Tibial nerve (tissue), 4 donors: ENCODE measurements at regions not wholly inside any gene's neighbourhood (a gene's known extent, or its start where the extent isn't known, plus 50 kb on each side); places are given as distances from the start of the nearest gene placed in this dataset.

Source experiments
- DNase-seq, 2 donors: peaks; one replicate each; pipeline ENCODE4 v3.0.0-alpha.2; 2019; ENCODE audit warnings: low spot score in 2 of 2
- H3K27ac ChIP-seq, 4 donors: fragments of 200-600 bp; sonication (generic) in 3 of 4; one replicate each; pipeline ENCODE4 v1.5.1; 2017 to 2019; ENCODE audit warnings: mild to moderate bottlenecking in 1 of 4
- H3K27me3 ChIP-seq, 2 donors: fragments of 200-600 bp; sonication (generic) in 1 of 2; one replicate each; pipeline versions ENCODE4 v1.5.1 to v1.6.0; 2017 to 2019
- H3K36me3 ChIP-seq, 3 donors: fragments of 200-600 bp; sonication (generic); one replicate each; pipeline ENCODE4 v1.5.1; 2018 to 2019
- H3K4me1 ChIP-seq, 4 donors: fragments of 200-600 bp; sonication (generic) in 3 of 4; one replicate each; pipeline ENCODE4 v1.5.1; 2017 to 2019
- H3K4me3 ChIP-seq, 4 donors: fragments of 200-600 bp; sonication (generic) in 3 of 4; one replicate each; pipeline ENCODE4 v1.5.1; 2017 to 2019; ENCODE audit warnings: mild to moderate bottlenecking in 1 of 4, moderate library complexity in 1 of 4
- H3K9me3 ChIP-seq, 4 donors: fragments of 200-600 bp; sonication (generic) in 3 of 4; one replicate each; pipeline ENCODE4 v1.5.1; 2017 to 2019
- EP300 ChIP-seq, 2 donors: sonication (generic); formaldehyde crosslinking; IDR thresholded peaks; one replicate each; pipeline ENCODE4 v1.6.1; 2017; ENCODE audit warnings: antibody characterized with exemption in 2 of 2, mild to moderate bottlenecking in 1 of 2
- POLR2A ChIP-seq, 2 donors: fragments of 450-650 bp; IDR thresholded peaks; one replicate each; pipeline ENCODE4 v1.6.1; 2017; ENCODE audit warnings: antibody characterized with exemption in 2 of 2, mild to moderate bottlenecking in 2 of 2, moderate library complexity in 2 of 2
- WGBS, 2 donors: methylation state at CpG; one replicate each; pipeline ENCODE4 v1.1.5; 2018; 5-methylcytosine and 5-hydroxymethylcytosine counted together
- TF ChIP-seq, protein P1 (sequence below), 5 experiments: fragments of 200-600 bp in 3 of 5; fragments of 450-650 bp in 2 of 5; sonication (generic) in 3 of 5; IDR thresholded peaks; one replicate each; pipeline ENCODE4 v1.5.1; 2016 to 2019; ENCODE audit warnings: antibody characterized with exemption in 5 of 5, mild to moderate bottlenecking in 3 of 5, moderate library complexity in 2 of 5

DNA sequence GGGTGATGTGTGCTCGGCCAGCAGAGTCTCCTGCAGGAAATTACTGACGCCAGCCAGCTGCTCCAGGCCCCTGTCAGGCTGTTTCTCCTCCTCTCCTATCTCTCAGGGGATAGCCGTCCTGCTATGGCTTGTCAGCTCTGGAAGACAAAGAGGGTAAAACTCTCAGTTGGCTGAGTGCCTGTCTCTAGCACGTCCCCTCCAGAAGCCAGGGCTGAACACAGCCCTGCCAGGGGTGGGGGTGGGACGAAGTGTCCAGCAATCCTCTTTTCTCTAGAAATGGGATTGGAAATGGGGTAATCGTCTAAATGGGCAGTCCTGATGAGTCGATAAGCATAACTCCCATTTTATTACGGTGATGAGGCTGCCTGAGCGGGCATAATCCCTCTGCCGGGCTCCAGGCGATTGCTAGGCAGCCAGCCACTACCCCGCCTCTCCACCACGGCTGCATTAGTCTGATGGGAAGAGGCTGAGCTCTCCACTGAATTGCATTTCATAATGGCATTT lies 89.1 kb upstream of the GNAO1 start:
- Histone ChIP-seq H3K4me1 (peaks cover 0 to 13% (median 0%) of the 10 kb centered on the region in 4 donors), H3K27ac (peak overlapping the region in 1 of 4 donors; percentile 20), H3K9me3 (no peaks in the 10 kb centered on the region), H3K4me3 (peak overlapping the region in 1 of 4 donors; percentile 24), H3K36me3 (no peaks in the 10 kb centered on the region), H3K27me3 (no peaks in the 10 kb centered on the region)
- TF ChIP-seq POLR2A (IDR thresholded peaks at IDR 0.05): no peak
- no peak for TF ChIP-seq EP300 (IDR thresholded peaks at IDR 0.05)
- TF ChIP-seq, protein P1, sequence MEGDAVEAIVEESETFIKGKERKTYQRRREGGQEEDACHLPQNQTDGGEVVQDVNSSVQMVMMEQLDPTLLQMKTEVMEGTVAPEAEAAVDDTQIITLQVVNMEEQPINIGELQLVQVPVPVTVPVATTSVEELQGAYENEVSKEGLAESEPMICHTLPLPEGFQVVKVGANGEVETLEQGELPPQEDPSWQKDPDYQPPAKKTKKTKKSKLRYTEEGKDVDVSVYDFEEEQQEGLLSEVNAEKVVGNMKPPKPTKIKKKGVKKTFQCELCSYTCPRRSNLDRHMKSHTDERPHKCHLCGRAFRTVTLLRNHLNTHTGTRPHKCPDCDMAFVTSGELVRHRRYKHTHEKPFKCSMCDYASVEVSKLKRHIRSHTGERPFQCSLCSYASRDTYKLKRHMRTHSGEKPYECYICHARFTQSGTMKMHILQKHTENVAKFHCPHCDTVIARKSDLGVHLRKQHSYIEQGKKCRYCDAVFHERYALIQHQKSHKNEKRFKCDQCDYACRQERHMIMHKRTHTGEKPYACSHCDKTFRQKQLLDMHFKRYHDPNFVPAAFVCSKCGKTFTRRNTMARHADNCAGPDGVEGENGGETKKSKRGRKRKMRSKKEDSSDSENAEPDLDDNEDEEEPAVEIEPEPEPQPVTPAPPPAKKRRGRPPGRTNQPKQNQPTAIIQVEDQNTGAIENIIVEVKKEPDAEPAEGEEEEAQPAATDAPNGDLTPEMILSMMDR (IDR thresholded peaks at IDR 0.05): no peak
- 40 to 44% methylated on average over 13 of the region's 13 CpGs for WGBS, 2 donors
- no peak for DNase-seq

DNA sequence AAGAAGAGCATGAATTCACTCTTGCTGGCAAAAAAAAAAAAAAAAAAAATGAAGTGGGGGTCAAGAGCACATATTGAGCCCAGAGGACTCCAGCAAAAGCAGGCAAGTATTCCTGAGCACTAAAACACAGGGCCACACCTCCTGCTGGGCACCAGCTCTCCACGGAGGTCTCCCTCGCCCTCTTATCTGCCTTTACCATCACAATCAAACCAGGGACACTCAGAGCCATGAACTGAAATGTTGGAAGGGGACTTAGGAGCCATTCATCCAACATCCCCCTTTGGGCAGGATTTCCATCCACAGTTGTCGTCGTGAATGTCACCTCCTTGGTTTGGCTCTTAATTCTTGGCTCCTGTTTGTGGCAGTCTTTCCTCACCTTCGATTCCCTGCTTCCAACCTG lies 89.8 kb upstream of the GNAO1 start:
- TF ChIP-seq POLR2A (IDR thresholded peaks at IDR 0.05): no peak
- TF ChIP-seq, protein P1 (IDR thresholded peaks at IDR 0.05): no peak
- TF ChIP-seq EP300 (IDR thresholded peaks at IDR 0.05): no peak
- no peak overlapping the region for H3K4me3 ChIP-seq
- H3K4me1 ChIP-seq: peaks cover 0 to 13% (median 0%) of the 10 kb centered on the region in 4 donors
- no peak overlapping the region for H3K27ac ChIP-seq
- WGBS, 2 donors: 67 to 75% methylated on average over 5 of the region's 5 CpGs
- no peaks in the 10 kb centered on the region for H3K27me3 ChIP-seq
- no peaks in the 10 kb centered on the region for H3K36me3 ChIP-seq
- no peak for DNase-seq
- H3K9me3 ChIP-seq: no peaks in the 10 kb centered on the region

DNA sequence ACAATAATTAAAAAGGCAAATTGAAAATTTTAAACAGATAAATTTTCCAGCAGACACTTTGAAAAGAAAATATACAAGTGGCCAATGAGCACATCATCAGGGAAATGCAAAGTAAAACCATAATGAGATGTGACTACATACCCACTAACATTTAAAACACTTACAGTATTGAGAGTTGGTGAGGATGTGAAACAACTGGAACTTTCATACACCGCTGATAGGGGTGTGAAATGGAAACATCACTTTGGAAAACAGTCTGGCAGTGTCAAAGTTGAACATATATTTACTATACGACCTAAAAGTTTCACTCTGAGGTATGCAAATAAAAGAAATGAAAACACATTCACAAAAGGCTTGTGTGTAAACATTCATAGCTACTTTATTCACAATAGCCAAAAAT lies 94.0 kb upstream of the GNAO1 start:
- Histone ChIP-seq H3K4me1 (peaks cover 0 to 9% (median 0%) of the 10 kb centered on the region in 4 donors), H3K27me3 (no peaks in the 10 kb centered on the region), H3K4me3 (no peak overlapping the region), H3K27ac (no peak overlapping the region), H3K9me3 (no peaks in the 10 kb centered on the region), H3K36me3 (no peaks in the 10 kb centered on the region)
- DNase-seq: no peak
- TF ChIP-seq POLR2A (IDR thresholded peaks at IDR 0.05): no peak
- TF ChIP-seq EP300 (IDR thresholded peaks at IDR 0.05): no peak
- TF ChIP-seq, protein P1 (IDR thresholded peaks at IDR 0.05): no peak
- 34 to 48% methylated on average over 2 of the region's 2 CpGs for whole genome bisulfite sequencing, 2 donors

DNA sequence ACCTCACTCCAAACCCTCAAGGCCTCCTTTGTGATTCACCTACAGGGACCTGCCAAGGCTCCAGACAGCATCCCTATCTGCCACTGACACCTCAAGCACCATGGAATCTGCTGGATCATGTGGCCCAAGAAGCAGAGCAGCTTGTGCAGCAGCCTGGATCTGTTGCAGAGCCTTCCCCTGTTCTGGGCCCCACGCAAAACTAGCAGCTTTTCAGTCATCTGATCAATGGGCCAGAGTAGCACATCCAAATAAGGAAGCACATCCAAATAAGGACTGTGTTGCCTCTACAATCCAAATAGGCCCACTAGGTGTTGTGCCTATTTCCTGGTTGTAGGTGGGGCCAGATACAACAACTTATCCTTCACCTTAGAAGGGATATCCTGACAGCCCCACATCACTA lies 97.1 kb upstream of the GNAO1 start:
- TF ChIP-seq, protein P1 (IDR thresholded peaks at IDR 0.05): no peak
- no peak for TF ChIP-seq POLR2A (IDR thresholded peaks at IDR 0.05)
- TF ChIP-seq EP300 (IDR thresholded peaks at IDR 0.05): no peak
- WGBS, 2 donors: 50 to 77% methylated on average over 1 of the region's 1 CpG
- Histone ChIP-seq H3K4me1 (no peaks in the 10 kb centered on the region), H3K4me3 (no peak overlapping the region), H3K36me3 (no peaks in the 10 kb centered on the region), H3K27me3 (no peaks in the 10 kb centered on the region), H3K27ac (no peak overlapping the region), H3K9me3 (no peaks in the 10 kb centered on the region)
- no peak for DNase-seq

DNA sequence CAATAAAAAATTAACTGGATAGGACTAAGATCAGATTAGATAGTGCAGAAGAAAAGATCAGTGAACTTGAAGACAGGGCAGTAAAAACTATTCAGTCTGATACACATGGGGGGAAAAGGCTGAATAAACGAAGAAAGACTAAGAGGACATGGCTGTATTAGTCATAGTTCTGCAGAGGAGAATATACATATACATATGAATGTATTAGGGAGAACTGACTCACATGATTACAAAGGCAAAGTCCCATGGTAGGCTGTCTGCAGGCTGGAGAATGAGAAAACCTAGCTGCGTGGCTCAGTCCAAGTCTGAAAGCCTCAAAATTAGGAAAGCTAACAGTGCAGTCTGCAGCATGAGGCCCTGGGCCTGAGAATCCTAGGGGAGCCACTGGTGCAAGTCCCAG lies 98.2 kb upstream of the GNAO1 start:
- no peak for DNase-seq
- Histone ChIP-seq H3K4me3 (no peak overlapping the region), H3K4me1 (no peaks in the 10 kb centered on the region), H3K9me3 (no peaks in the 10 kb centered on the region), H3K27me3 (no peaks in the 10 kb centered on the region), H3K27ac (no peak overlapping the region), H3K36me3 (no peaks in the 10 kb centered on the region)
- WGBS, 2 donors: 67 to 69% methylated on average over 2 of the region's 2 CpGs
- TF ChIP-seq POLR2A (IDR thresholded peaks at IDR 0.05): no peak
- TF ChIP-seq, protein P1 (IDR thresholded peaks at IDR 0.05): no peak
- no peak for TF ChIP-seq EP300 (IDR thresholded peaks at IDR 0.05)
